GM21515 (cell line): ENCODE measurements at regions not wholly inside any gene's neighbourhood (a gene's known extent, or its start where the extent isn't known, plus 50 kb on each side); places are given as distances from the start of the nearest gene placed in this dataset.

ENCODE experiments used
- ATAC-seq: cut with Tn5 transposase; IDR thresholded peaks from one replicate; pipeline ENCODE4 v1.9.1; 2021; ENCODE audit not compliant: unreplicated experiment

- no peak for ATAC-seq
Measured at GRCh38 chr18:39994498-39994897, 1960.5 kb upstream of the PIK3C3 start.

GRCh38 chr18:39991696-39992265 lies 1963.3 kb upstream of the PIK3C3 start:
- ATAC-seq: no peak

GRCh38 chr18:39990540-39990939 lies 1964.5 kb upstream of the PIK3C3 start:
- no peak for ATAC-seq

- no peak for ATAC-seq
Measured at GRCh38 chr18:39976771-39977170, 1978.3 kb upstream of the PIK3C3 start.

- ATAC-seq: no peak
Measured at GRCh38 chr18:39972521-39972920, 1982.5 kb upstream of the PIK3C3 start.

- no peak for ATAC-seq
Measured at GRCh38 chr18:39969803-39970494, 1985.1 kb upstream of the PIK3C3 start.

GRCh38 chr18:39966275-39966674 lies 1988.8 kb upstream of the PIK3C3 start:
- ATAC-seq: no peak

GRCh38 chr18:39962546-39962945 lies 1992.5 kb upstream of the PIK3C3 start:
- ATAC-seq: no peak

GRCh38 chr18:39960550-39960949 lies 1994.5 kb upstream of the PIK3C3 start:
- ATAC-seq: no peak

- no peak for ATAC-seq
Measured at GRCh38 chr18:39959839-39960238, 1995.2 kb upstream of the PIK3C3 start.

- ATAC-seq: no peak
Measured at GRCh38 chr18:39958876-39959275, 1996.2 kb upstream of the PIK3C3 start.

- no peak for ATAC-seq
Measured at GRCh38 chr18:39952816-39953215, 2002.2 kb upstream of the PIK3C3 start.

- no peak for ATAC-seq
Measured at GRCh38 chr18:39951142-39951720, 2003.8 kb upstream of the PIK3C3 start.

- ATAC-seq: no peak
Measured at GRCh38 chr18:39946623-39947061, 2008.4 kb upstream of the PIK3C3 start.

- ATAC-seq: no peak
Measured at GRCh38 chr18:39945076-39945475, 2010.0 kb upstream of the PIK3C3 start.

GRCh38 chr18:39942702-39943101 lies 2012.3 kb upstream of the PIK3C3 start:
- ATAC-seq: no peak

- ATAC-seq: no peak
Measured at GRCh38 chr18:39938676-39939608, 2016.1 kb upstream of the PIK3C3 start.

- ATAC-seq: no peak
Measured at GRCh38 chr18:39935598-39935997, 2019.4 kb upstream of the PIK3C3 start.

GRCh38 chr18:39918847-39919246 lies 2036.2 kb upstream of the PIK3C3 start:
- ATAC-seq: no peak

- ATAC-seq: no peak
Measured at GRCh38 chr18:39913672-39914366, 2041.2 kb upstream of the PIK3C3 start.

GRCh38 chr18:39911716-39912115 lies 2043.3 kb upstream of the PIK3C3 start:
- no peak for ATAC-seq
